HL-60 (cell line): ENCODE measurements at regions not wholly inside any gene's neighbourhood (a gene's known extent, or its start where the extent isn't known, plus 50 kb on each side); places are given as distances from the start of the nearest gene placed in this dataset.

Source experiments
- CTCF ChIP-seq: IDR thresholded peaks from one replicate; pipeline ENCODE4 v1.5.1; 2011; ENCODE audit warnings: low read length, control low read depth, inconsistent platforms; ENCODE audit not compliant: insufficient read depth
- POLR2AphosphoS5 ChIP-seq: IDR thresholded peaks from 2 replicates; pipeline ENCODE4 v1.6.1; 2012; ENCODE audit warnings: low read depth
- REST ChIP-seq: IDR thresholded peaks from 2 replicates; pipeline ENCODE4 v1.6.1; 2012; ENCODE audit warnings: low read depth; ENCODE audit not compliant: insufficient replicate concordance

- TF ChIP-seq POLR2AphosphoS5 (no peak), CTCF (no peak), REST (no peak)
Observed at GRCh38 chr2:224210286-224211180, 171.4 kb upstream of the SERPINE2 start.
